Endothelial cell of umbilical vein (primary cell): ENCODE measurements at regions not wholly inside any gene's neighbourhood (a gene's known extent, or its start where the extent isn't known, plus 50 kb on each side); places are given as distances from the start of the nearest gene placed in this dataset.

Experiments used
- BruUV-seq: library from RNA; stranded (reverse); fragments of 400-500 nt; replicated peaks from 2 replicates; lab custom pipeline; 2021; lab: Mats Ljungman, UMichigan
- CTCF ChIA-PET: fragments of 300-600, 350-600 bp; sonication (Branson Sonifier 250); formaldehyde crosslinking; loops from one replicate; lab custom pipeline; 2021; ENCODE audit warnings: antibody characterized with exemption, inconsistent platforms; lab: Charles Lee
- POLR2A ChIA-PET: fragments of 300-600, 350-600 bp; sonication (Branson Sonifier 250); formaldehyde crosslinking; loops from one replicate; lab custom pipeline; 2021; ENCODE audit warnings: antibody characterized with exemption, inconsistent platforms; lab: Charles Lee
- DNase-seq: peaks from one replicate; pipeline ENCODE4 v3.0.0-alpha.2; 2011; ENCODE audit warnings: low read depth, low spot score
- FAIRE-seq: peaks from 2 replicates; lab custom pipeline; 2011; peaks lifted over from hg19 to GRCh38; lab: Jason Lieb, UNC
- H2AFZ ChIP-seq: 2 replicates; pipeline ENCODE4 v1.6.0; 2012; ENCODE audit warnings: low read depth, low read length, control low read depth, inconsistent platforms
- H3K27ac ChIP-seq: 2 replicates; pipeline ENCODE4 v1.5.1; 2011; ENCODE audit warnings: low read depth, mild to moderate bottlenecking, control low read depth, low read length, moderate library complexity; ENCODE audit not compliant: insufficient read depth
- H3K27me3 ChIP-seq, 2 experiments: 2 replicates each; pipeline versions ENCODE4 v1.6.0 to v1.6.1; 2011; ENCODE audit warnings: low read length in 2 of 2, mixed read lengths in 1 of 2; ENCODE audit not compliant: control insufficient read depth in 2 of 2, insufficient read depth in 2 of 2
- H3K36me3 ChIP-seq, 2 experiments: 2 replicates in 1 of 2; 3 replicates in 1 of 2; pipeline ENCODE4 v1.5.1; 2011; ENCODE audit warnings: low read length in 2 of 2, mild to moderate bottlenecking in 1 of 2, moderate library complexity in 1 of 2; ENCODE audit not compliant: control insufficient read depth in 2 of 2, insufficient read depth in 2 of 2; ENCODE audit errors: extremely low read depth in 1 of 2
- H3K4me1 ChIP-seq: 3 replicates; pipeline ENCODE4 v1.5.1; 2011; ENCODE audit warnings: mild to moderate bottlenecking, low read length; ENCODE audit not compliant: control insufficient read depth, insufficient read depth; ENCODE audit errors: extremely low read depth
- H3K4me2 ChIP-seq: 2 replicates; pipeline ENCODE4 v1.6.1; 2011; ENCODE audit warnings: low read length, control low read depth, mixed read lengths; ENCODE audit not compliant: insufficient read depth
- H3K4me3 ChIP-seq, 3 experiments: fragments of 200-600 bp in 1 of 3; sonication (generic), shearing (Covaris generic) in 1 of 3; replicated peaks in 1 of 3; 2 replicates each; pipeline ENCODE4 v1.5.1; 2011 to 2016; ENCODE audit warnings: control low read depth in 3 of 3, low read length in 3 of 3, mild to moderate bottlenecking in 2 of 3, inconsistent platforms in 1 of 3, low read depth in 1 of 3, moderate library complexity in 1 of 3; ENCODE audit not compliant: insufficient read depth in 1 of 3
- H3K79me2 ChIP-seq: 2 replicates; pipeline ENCODE4 v1.6.0; 2012; ENCODE audit warnings: low read length, inconsistent platforms; ENCODE audit not compliant: control insufficient read depth, insufficient read depth
- H3K9ac ChIP-seq: replicated peaks from 2 replicates; pipeline ENCODE3; 2011; ENCODE audit warnings: low read length, control low read depth; ENCODE audit not compliant: insufficient read depth; ENCODE audit errors: extremely low read depth
- H3K9me1 ChIP-seq: replicated peaks from 3 replicates; pipeline ENCODE4 v1.6.0; 2011; ENCODE audit warnings: mild to moderate bottlenecking, low read length; ENCODE audit not compliant: control insufficient read depth, insufficient read depth; ENCODE audit errors: extremely low read depth
- H3K9me3 ChIP-seq: replicated peaks from 2 replicates; pipeline ENCODE4 v1.5.1; 2012; ENCODE audit warnings: low read length, inconsistent platforms; ENCODE audit not compliant: control insufficient read depth, insufficient read depth
- H4K20me1 ChIP-seq: replicated peaks from 2 replicates; pipeline ENCODE3; 2011; ENCODE audit warnings: mild to moderate bottlenecking, low read length; ENCODE audit not compliant: control insufficient read depth, insufficient read depth; ENCODE audit errors: extremely low read depth
- EZH2 ChIP-seq: IDR thresholded peaks from 2 replicates; pipeline ENCODE4 v1.6.1; 2012; ENCODE audit warnings: borderline replicate concordance, low read depth, mild to moderate bottlenecking, moderate library complexity, low read length, inconsistent platforms; ENCODE audit not compliant: severe bottlenecking
- FOS ChIP-seq: IDR thresholded peaks from 2 replicates; pipeline ENCODE4 v1.6.1; 2011; ENCODE audit warnings: mild to moderate bottlenecking, low read length, moderate library complexity, borderline replicate concordance; ENCODE audit not compliant: insufficient read depth
- GATA2 ChIP-seq: IDR thresholded peaks from 2 replicates; pipeline ENCODE4 v1.7.0; 2011; ENCODE audit warnings: low read depth, mild to moderate bottlenecking, moderate library complexity, mixed read lengths, low read length; ENCODE audit not compliant: insufficient read length, insufficient read depth
- JUN ChIP-seq: IDR thresholded peaks from 2 replicates; pipeline ENCODE4 v1.6.1; 2011; ENCODE audit warnings: borderline replicate concordance, low read depth; ENCODE audit not compliant: insufficient read length, insufficient read depth
- MYC ChIP-seq: IDR thresholded peaks from one replicate; pipeline ENCODE4 v1.6.1; 2011; ENCODE audit warnings: mild to moderate bottlenecking, low read depth, low read length
- POLR2A ChIP-seq: IDR thresholded peaks from 2 replicates; pipeline ENCODE4 v1.6.1; 2012; ENCODE audit warnings: low read depth, mild to moderate bottlenecking, control low read depth, low read length
- POLR2AphosphoS5 ChIP-seq: IDR thresholded peaks from 2 replicates; pipeline ENCODE4 v1.6.1; 2012; ENCODE audit warnings: low read depth, mild to moderate bottlenecking, control low read depth, low read length, moderate library complexity; ENCODE audit not compliant: insufficient read depth
- dilution Hi-C: fragments of 300-500 bp; cut with MboI; formaldehyde crosslinking; loops from one replicate; pipeline ENCODE4 v1.15.0; 2019; ENCODE audit warnings: low sequenced_read_pairs; ENCODE audit not compliant: extremely low pct_ligation_motif_present
- intact Hi-C: fragments of 100-400 bp; cut with micrococcal nuclease; formaldehyde crosslinking; loops from one replicate; pipeline ENCODE4 v1.10.0; 2022
- TF ChIP-seq, protein P1 (sequence below): IDR thresholded peaks from 2 replicates; pipeline ENCODE4 v1.6.1; 2011; ENCODE audit not compliant: insufficient read depth, insufficient read length
- TF ChIP-seq, protein P2 (sequence below), 2 donors: IDR thresholded peaks; 1 replicate in 1 of 2; 2 replicates in 1 of 2; pipeline ENCODE4 v1.5.1; 2011; ENCODE audit warnings: low read length in 2 of 2, mild to moderate bottlenecking in 2 of 2, moderate library complexity in 2 of 2, control low read depth in 1 of 2, inconsistent platforms in 1 of 2, low read depth in 1 of 2; ENCODE audit not compliant: insufficient read depth in 1 of 2; ENCODE audit errors: extremely low read depth in 1 of 2

DNA sequence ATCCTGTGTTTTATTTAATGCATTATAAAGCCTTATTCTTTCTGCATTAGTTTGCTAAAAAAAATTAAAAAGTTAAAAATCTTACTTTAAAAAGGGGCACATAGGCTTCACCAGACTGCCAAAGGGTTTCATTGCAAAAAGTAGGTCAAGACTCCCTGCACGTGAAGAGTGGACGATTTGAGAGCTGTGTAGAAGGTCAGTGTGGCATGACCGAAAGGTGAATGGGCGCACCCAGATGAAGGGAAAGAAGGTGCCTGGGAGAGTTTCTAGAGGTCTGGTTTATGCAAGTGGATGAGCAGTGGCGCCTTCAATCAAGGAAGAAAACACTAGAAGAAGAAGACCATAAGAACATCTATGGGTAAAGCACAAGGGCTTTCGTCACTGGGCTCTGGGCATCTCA is 111.0 kb downstream of the SP3 start:
- Histone ChIP-seq H3K9me3 (no peaks in the 10 kb centered on the region), H3K9ac (no peak overlapping the region), H3K4me1 (no peaks in the 10 kb centered on the region), H4K20me1 (no peaks in the 10 kb centered on the region), H3K9me1 (no peaks in the 10 kb centered on the region), H3K36me3 (no peaks in the 10 kb centered on the region), H3K4me3 (no peak overlapping the region), H3K27me3 (peaks cover 2% of the 10 kb centered on the region in 2 experiments), H3K4me2 (no peak overlapping the region), H3K79me2 (no peaks in the 10 kb centered on the region), H3K27ac (no peak overlapping the region), H2AFZ (no peak overlapping the region)
- FAIRE-seq = no peak
- intact Hi-C loops = no loop called here
- TF ChIP-seq GATA2 (no peak), FOS (no peak), POLR2AphosphoS5 (no peak), EZH2 (no peak), JUN (no peak), MYC (no peak), POLR2A (no peak)
- TF ChIP-seq, protein P1, sequence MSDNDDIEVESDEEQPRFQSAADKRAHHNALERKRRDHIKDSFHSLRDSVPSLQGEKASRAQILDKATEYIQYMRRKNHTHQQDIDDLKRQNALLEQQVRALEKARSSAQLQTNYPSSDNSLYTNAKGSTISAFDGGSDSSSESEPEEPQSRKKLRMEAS = no peak
- TF ChIP-seq, protein P2, sequence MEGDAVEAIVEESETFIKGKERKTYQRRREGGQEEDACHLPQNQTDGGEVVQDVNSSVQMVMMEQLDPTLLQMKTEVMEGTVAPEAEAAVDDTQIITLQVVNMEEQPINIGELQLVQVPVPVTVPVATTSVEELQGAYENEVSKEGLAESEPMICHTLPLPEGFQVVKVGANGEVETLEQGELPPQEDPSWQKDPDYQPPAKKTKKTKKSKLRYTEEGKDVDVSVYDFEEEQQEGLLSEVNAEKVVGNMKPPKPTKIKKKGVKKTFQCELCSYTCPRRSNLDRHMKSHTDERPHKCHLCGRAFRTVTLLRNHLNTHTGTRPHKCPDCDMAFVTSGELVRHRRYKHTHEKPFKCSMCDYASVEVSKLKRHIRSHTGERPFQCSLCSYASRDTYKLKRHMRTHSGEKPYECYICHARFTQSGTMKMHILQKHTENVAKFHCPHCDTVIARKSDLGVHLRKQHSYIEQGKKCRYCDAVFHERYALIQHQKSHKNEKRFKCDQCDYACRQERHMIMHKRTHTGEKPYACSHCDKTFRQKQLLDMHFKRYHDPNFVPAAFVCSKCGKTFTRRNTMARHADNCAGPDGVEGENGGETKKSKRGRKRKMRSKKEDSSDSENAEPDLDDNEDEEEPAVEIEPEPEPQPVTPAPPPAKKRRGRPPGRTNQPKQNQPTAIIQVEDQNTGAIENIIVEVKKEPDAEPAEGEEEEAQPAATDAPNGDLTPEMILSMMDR (IDR thresholded peaks at IDR 0.05; ENCODE audit: extremely low read depth in 1 of 2, insufficient read depth in 1 of 2, low read depth in 1 of 2, low read length in 2 of 2) = no peak
- BruUV-seq = no TSS peak
- POLR2A ChIA-PET = no interaction called here
- dilution Hi-C loops = no loop called here
- CTCF ChIA-PET = no interaction called here
- DNase-seq = no peak
